ENCODE measurements at regions not wholly inside any gene's neighbourhood (a gene's known extent, or its start where the extent isn't known, plus 50 kb on each side); places are given as distances from the start of the nearest gene placed in this dataset.
"Not testable (repeated sequence)": the region's sequence is repeated elsewhere in the genome, so short reads cannot be mapped to it uniquely, and the experiment has no call there.

DNA sequence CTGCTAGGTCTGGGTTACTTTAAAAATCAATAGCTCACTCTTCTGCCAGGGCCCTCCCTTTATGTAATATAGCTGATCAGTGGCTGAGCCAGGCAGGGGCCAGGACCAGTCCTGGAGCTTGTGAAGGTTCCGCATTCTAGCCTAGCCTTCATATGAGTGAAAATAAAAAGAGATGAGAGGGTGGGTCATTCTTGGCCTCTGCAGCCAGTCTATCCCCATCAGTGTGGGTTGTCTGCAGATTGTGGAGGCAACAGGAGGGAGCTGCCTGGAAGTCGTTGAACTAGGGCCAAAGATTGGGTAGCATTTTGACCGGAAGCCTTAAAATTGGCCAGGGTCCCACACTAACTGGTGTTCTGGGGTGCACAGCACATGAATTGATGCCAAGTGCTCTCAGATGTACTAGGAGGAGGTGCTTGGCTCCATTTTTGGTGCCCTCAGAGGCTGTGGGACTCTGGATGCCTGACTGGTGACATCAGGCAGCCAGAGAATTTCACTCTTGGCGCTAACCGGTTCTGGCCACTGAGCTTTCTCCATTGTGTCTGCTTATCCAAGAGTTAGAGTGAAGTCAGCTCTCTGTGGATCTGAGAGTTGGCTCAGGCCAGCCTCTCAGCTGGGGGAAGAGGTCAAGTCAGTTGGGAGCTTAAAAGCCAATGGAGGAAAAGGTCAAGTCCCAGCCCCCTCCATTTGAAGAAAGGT lies 66.5 kb upstream of the IKBKE start:
- H3K27ac ChIP-seq (ENCODE audit: low read length); H3K27me3 ChIP-seq (ENCODE audit: control insufficient read depth, insufficient read depth, low read length); H3K4me1 ChIP-seq (ENCODE audit: control insufficient read depth, insufficient read depth, low read length); CTCF ChIA-PET; H3K36me3 ChIP-seq (ENCODE audit: control insufficient read depth, insufficient read depth, low read length); DNase-seq (ENCODE audit: low read depth, low spot score); intact Hi-C loops (cut with micrococcal nuclease; ENCODE audit: unreplicated experiment); POLR2A ChIA-PET; H3K4me3 ChIP-seq (ENCODE audit: low read depth in 2 of 2, low read length in 2 of 2); BruUV-seq (replicated peaks); in situ Hi-C loops (cut with HindIII; ENCODE audit: low pct_unique_long_range_greater_than_20kb, low sequenced_read_pairs); H3K9me3 ChIP-seq (ENCODE audit: control insufficient read depth, insufficient read depth, low read depth, low read length); ATAC-seq: not testable (repeated sequence)

DNA sequence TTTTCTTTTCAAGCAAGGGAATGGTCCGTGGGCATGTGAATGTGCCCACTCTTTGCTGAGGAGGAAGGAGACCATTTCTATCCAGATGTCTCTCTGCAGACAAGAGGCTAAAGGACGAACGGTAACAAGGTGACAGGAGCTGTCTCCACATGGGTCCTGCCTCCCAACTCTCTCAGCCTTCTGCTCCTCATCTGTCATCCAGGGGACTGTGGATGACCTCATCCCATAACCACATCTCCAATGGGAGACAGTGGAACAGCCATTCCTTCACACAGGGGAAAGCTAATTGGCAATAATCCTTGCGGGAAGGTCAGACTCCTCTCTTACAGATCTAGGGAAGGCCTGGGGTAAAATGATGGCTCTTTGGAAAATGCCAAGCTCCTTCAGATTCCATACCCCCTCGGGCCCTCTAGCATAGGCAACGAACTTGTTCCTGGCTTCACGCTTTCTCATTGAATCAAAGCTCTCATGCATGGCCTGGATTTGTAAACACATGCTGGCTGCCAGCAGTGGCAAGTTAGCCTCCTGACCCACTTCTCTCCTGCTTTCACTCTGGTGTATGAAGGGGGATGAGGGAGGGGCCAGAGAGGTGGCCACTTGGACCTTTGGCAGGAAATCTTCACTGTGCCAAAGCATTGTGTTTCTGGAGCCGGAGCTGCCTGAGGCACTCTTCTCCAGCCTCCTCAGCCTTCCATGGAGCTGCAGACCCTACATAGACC lies 65.8 kb upstream of the IKBKE start:
- ATAC-seq; BruUV-seq (replicated peaks): not testable (repeated sequence)

GRCh38 chr1:206405282-206405681 lies 65.0 kb upstream of the IKBKE start:
- H3K27me3 ChIP-seq (ENCODE audit: control insufficient read depth, insufficient read depth, low read length); POLR2A ChIA-PET; intact Hi-C loops (cut with micrococcal nuclease; ENCODE audit: unreplicated experiment); CTCF ChIA-PET; in situ Hi-C loops (cut with HindIII; ENCODE audit: low pct_unique_long_range_greater_than_20kb, low sequenced_read_pairs); H3K36me3 ChIP-seq (ENCODE audit: control insufficient read depth, insufficient read depth, low read length); H3K27ac ChIP-seq (ENCODE audit: low read length); H3K4me1 ChIP-seq (ENCODE audit: control insufficient read depth, insufficient read depth, low read length); H3K9me3 ChIP-seq (ENCODE audit: control insufficient read depth, insufficient read depth, low read depth, low read length); ATAC-seq; H3K4me3 ChIP-seq (ENCODE audit: low read depth in 2 of 2, low read length in 2 of 2); DNase-seq (ENCODE audit: low read depth, low spot score): not testable (repeated sequence)
- TSS peak; percentile 57 for BruUV-seq (replicated peaks)

More for the DNA sequence above, 65.8 kb upstream of the IKBKE start:
- H3K9me3 ChIP-seq (ENCODE audit: control insufficient read depth, insufficient read depth, low read depth, low read length); H3K4me3 ChIP-seq (ENCODE audit: low read depth in 2 of 2, low read length in 2 of 2); CTCF ChIA-PET; H3K27me3 ChIP-seq (ENCODE audit: control insufficient read depth, insufficient read depth, low read length); in situ Hi-C loops (cut with HindIII; ENCODE audit: low pct_unique_long_range_greater_than_20kb, low sequenced_read_pairs); H3K27ac ChIP-seq (ENCODE audit: low read length); intact Hi-C loops (cut with micrococcal nuclease; ENCODE audit: unreplicated experiment); DNase-seq (ENCODE audit: low read depth, low spot score); H3K36me3 ChIP-seq (ENCODE audit: control insufficient read depth, insufficient read depth, low read length); POLR2A ChIA-PET; H3K4me1 ChIP-seq (ENCODE audit: control insufficient read depth, insufficient read depth, low read length): not testable (repeated sequence)

GRCh38 chr1:206408371-206409288 lies 61.6 kb upstream of the IKBKE start:
- H3K9me3 ChIP-seq (ENCODE audit: control insufficient read depth, insufficient read depth, low read depth, low read length); DNase-seq (ENCODE audit: low read depth, low spot score); CTCF ChIA-PET; H3K4me3 ChIP-seq (ENCODE audit: low read depth in 2 of 2, low read length in 2 of 2); H3K27ac ChIP-seq (ENCODE audit: low read length); H3K27me3 ChIP-seq (ENCODE audit: control insufficient read depth, insufficient read depth, low read length); H3K4me1 ChIP-seq (ENCODE audit: control insufficient read depth, insufficient read depth, low read length); POLR2A ChIA-PET; intact Hi-C loops (cut with micrococcal nuclease; ENCODE audit: unreplicated experiment); ATAC-seq; in situ Hi-C loops (cut with HindIII; ENCODE audit: low pct_unique_long_range_greater_than_20kb, low sequenced_read_pairs); H3K36me3 ChIP-seq (ENCODE audit: control insufficient read depth, insufficient read depth, low read length): not testable (repeated sequence)
- BruUV-seq (replicated peaks): TSS peak; percentile 50

- no peaks in the 10 kb centered on the region for H3K36me3 ChIP-seq (ENCODE audit: control insufficient read depth, insufficient read depth, low read length)
- no peak for TF ChIP-seq SIN3A (IDR thresholded peaks at IDR 0.05; ENCODE audit: borderline replicate concordance, insufficient read depth, low read depth, low read length)
- no peak for TF ChIP-seq TCF7L2 (IDR thresholded peaks at IDR 0.05; ENCODE audit: low read depth, low read length)
- TF ChIP-seq POLR2AphosphoS5 (IDR thresholded peaks at IDR 0.05; ENCODE audit: low read depth, low read length): no peak
- TF ChIP-seq CTCF (IDR thresholded peaks at IDR 0.05): no peak
- no peak for TF ChIP-seq REST (IDR thresholded peaks at IDR 0.05; ENCODE audit: insufficient read depth in 1 of 2, low read depth in 2 of 2, low read length in 1 of 2)
- CTCF ChIA-PET: no interaction called here
These were observed 59.0 kb upstream of the IKBKE start for GRCh38 chr1:206411321-206411720.

More at GRCh38 chr1:206411321-206411720, 59.0 kb upstream of the IKBKE start:
- intact Hi-C loops (cut with micrococcal nuclease; ENCODE audit: unreplicated experiment) (no loop called here), in situ Hi-C loops (cut with HindIII; ENCODE audit: low pct_unique_long_range_greater_than_20kb, low sequenced_read_pairs) (no loop called here)
- H3K27me3 ChIP-seq (ENCODE audit: control insufficient read depth, insufficient read depth, low read length): no peaks in the 10 kb centered on the region
- POLR2A ChIA-PET: no interaction called here
- no TSS peak for BruUV-seq (replicated peaks)
- H3K9me3 ChIP-seq (ENCODE audit: control insufficient read depth, insufficient read depth, low read depth, low read length): no peaks in the 10 kb centered on the region
- ATAC-seq: no peak
- H3K4me3 ChIP-seq (ENCODE audit: low read depth in 2 of 2, low read length in 2 of 2): no peak overlapping the region
- H3K4me1 ChIP-seq (ENCODE audit: control insufficient read depth, insufficient read depth, low read length): no peaks in the 10 kb centered on the region
- no peak overlapping the region for H3K27ac ChIP-seq (ENCODE audit: low read length)
- DNase-seq (ENCODE audit: low read depth, low spot score): no peak

Measured in Panc1 (cell line).